ENCODE measurements at regions not wholly inside any gene's neighbourhood (a gene's known extent, or its start where the extent isn't known, plus 50 kb on each side); places are given as distances from the start of the nearest gene placed in this dataset.

DNA sequence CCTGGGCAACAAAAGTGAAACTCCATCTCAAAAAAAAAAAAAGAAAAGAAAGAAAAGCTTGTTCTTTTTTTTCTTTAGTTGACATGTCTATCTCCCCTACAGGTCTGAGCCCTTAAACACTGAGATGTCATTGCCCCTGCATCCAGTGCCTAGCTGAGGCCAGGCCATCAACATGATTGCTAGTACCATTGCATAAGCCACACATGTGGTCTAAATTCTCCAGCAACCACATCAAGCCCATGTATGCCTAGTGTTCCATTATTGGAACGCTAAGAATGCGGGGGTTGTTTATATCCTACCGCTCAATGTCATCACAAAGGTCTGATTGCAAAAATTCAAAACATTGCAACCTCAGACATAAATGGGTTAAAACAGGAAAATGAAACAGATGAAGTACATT lies 62.7 kb downstream of the NPTX2 start:
- no peak for DNase-seq

DNA sequence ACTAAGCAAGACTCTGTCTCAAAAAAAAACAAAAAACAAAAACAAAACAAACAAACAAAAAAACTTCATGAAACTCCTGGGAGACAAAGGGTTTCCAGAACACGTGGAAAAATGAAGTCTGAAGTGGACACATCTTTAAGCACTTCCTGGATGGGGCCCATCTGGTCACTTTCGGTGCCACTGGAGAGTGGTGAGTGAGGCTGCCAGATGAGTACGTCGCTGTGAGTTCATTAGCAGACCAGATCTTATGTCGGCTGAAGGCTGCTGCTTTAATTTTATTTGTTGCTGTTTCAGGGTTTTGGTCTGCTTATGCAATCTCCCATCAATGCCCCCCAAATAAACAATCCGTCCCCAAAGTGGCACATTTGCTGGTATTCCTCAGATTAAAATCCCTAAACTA lies 64.4 kb downstream of the NPTX2 start:
- no peak for DNase-seq

DNA sequence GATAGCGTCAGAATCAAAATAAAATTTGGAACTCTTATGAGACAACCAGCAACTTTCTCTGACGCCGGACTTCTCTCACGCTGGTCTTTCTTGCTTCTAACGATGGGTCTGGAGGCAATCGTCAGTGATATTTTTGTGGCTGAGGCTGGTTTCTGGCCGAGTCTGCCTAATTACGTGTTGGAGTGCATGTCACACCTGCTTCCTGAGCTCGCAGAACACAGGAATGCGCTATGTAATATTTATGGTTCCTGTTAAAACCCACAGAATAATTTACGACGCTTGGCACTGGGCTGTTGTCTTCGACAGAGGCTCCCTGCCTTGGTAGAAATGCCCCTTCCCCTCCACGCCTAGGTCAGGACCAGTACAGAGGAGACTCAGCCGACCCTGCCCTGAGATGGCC lies 64.9 kb downstream of the NPTX2 start:
- no peak for DNase-seq

DNA sequence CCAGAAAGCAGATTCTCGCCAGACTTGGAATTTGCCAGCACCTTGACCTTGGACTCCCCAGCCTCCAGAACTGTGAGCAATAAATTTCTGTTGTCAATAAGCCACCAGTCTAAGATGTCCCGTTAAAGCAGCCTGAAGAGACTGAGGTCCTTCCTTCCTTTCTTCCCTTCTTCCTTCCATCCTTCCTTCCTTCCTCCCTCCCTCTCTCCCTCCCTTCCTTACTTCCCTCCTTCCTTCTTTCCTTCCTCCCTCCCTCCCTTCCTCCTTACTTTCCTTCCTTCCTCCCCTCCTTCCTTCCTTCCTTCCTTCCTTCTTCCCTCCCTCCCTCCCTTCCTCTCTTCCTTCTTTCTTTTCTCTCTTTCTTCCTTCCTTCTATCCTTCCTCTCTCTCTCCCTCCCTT lies 66.4 kb downstream of the NPTX2 start:
- DNase-seq = no peak

DNA sequence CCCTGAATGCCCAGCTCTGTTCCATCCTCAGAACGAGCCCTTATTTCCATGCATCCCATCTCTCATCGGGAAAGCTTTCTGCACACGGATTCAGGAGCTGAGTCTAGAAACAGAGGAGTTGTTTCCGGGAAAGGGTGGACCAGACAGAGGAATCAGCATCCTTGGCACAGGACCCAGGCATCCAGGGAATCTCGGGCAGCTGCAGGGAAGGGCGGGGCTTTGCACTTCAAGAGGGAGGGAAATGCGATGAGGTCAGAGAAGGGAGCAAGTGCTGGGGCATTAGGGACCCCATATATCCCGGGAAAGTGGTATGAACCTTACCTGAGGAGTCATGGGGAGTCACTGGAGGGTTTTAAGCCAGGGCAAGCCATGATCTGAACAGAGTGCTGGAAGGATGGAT lies 68.5 kb downstream of the NPTX2 start:
- no peak for DNase-seq

DNA sequence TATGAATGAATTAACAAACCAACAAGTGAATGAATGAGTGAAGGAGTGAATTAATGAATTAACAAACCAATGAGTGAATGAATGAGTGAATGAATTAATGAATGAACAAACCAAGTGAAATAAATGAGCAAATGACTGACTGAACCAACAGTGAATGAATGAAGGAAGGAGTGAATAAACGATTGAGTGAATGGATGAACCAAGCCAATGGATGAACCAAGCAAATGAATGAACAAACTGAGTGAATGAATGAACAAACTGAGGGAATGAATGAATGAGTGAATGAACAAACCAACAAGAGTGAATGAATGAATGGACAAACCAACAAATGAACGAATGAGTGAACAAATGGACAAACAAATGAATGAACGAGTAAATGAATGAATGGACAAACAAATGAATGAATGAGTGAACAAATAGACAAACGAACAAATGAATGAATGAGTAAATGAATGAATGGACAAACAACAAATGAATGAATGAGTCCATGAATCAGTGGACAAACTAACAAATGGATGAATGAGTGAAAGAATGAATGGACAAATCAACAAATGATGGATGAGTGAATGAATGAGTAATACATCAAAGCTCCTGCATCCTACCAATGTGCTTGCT lies 69.5 kb downstream of the NPTX2 start:
- DNase-seq = no peak

DNA sequence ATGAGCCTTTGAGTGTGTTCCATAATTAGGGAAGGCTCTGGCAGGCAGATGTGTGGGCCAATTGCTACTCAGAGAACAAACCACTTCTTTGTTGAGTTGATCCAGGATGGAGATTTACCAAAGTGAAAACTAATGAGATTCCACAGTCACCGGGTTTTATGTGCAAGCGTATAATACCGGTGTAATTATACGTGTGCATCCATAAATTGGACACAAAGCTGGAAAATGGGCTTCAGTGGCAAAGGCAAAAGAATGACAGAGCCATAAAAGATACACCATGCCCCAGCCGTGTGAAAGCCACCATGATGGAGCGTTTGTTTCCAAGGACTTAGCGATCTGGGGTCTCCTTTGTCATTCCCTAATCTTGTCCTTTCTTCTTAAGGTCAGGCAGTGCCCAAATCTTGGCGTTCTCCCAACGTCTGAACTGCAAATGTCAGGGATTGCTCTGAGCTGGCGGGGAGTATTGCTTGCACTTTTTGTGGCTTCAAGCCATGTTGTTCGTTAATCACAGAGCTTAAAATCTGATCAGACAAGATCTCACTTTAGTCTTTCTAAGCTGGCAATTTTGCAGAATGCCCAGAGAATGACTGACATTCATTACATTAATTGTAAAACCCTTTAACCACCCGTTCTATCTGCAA lies 70.1 kb downstream of the NPTX2 start:
- no peak for DNase-seq

DNA sequence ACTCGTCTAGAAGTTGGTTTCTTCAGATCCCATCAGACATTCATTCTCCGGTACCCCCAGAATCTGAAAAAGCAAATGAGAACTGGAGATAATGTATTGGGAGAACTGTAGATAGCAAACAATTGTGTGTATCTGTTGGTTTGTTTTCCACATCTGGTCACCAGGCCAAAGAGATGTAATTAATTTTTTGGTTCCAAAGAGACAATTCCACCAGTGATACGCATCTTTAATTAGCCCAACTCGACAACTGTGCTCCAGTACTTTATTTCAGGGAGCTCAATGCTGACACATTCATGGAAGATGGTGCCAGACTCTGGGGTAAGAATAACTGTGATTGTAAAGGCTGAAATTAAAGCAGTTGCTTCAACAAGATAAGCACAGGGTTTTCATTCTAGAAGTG lies 74.5 kb downstream of the NPTX2 start:
- no peak for DNase-seq

DNA sequence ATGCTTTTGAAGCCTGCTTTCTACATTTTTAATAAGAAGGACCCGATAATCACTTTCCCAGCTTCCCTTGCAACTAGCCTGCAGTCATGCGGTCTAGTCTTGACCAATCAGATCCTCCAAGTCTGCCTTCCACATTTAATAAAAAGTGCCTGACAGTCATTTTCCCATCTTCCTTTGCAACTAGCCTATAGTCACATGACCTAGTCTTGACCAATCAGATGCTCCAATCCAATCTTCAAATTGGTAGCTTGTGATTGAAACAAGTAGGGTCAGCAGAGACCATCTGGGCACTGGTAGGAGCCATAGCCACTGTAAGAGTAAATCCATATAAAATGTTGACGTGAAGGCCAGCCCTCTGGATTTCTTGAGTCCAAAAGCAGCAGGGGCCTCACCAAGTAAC lies 80.0 kb downstream of the NPTX2 start:
- no peak for DNase-seq

DNA sequence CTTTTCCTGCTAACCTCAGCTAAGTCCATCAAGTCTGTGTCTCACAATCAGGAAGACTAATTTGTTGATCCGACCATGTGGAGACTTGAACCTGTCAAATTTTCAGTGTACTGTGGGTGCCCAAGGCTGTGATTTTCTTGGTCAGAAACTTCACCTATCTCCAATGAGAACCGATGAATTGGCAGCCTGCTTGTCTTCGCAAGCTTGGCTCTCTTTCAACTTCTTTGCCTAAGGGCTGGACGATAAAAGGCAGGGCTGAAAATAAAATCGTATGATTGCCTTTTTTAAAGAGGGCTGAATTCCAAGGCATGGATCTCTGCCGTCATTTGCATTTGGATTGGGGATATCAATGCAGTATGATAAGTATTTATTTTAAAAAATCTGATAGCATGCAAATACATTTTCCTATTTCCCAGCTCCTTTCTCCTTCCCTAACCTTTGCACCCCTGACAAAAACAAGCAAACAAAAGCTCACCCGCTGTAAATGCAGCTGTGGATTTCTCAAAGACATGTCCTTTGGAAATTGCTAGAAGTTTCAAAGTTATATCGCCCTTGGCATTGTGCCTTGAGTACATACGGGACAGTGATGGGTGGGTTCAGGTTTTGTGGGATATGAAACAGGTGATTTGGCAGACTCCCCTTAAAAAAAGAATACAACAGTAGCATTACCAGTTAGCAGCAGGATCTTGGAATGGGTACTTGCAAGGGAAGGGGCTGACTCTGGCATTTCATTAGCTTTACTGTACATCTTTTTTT lies 80.6 kb downstream of the NPTX2 start:
- no peak for DNase-seq

DNA sequence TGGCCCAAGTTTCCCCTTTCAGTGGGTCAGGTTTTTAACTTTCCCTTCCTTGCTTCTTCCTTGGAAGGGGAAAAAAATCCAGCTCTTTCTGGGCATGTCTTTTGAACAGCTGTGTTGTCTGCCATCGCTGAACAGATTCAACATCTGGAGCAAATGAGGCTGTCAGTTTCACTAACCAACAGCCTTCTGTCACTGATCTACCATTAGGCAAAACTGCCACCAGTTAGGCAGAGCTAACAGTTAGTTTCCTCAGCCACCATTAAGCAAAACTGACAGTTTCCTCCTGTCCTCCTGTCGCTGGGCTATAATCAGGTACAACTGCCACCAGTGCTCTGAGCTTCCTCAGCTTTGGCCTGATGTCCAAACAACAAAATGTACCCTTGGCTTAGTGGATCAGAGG lies 81.9 kb downstream of the NPTX2 start:
- no peak for DNase-seq

DNA sequence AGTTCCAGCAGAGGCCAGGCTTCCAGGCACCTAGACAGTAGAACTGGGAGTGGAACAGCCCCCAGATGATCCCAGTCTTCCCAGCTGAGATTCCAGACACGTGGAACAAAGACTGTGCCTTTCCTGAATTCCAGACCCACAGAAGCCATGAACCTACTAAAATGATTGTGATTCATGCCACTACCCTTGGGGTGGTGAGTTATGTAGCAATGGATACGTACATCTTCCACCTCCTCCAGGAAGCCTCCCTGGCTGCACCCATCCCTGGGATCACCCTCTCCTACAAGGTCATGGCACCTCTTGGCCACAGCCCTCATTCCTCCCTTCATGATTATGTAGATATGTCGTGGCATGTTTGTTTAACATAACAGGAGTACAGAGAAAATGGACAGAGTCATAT lies 83.4 kb downstream of the NPTX2 start:
- no peak for DNase-seq

DNA sequence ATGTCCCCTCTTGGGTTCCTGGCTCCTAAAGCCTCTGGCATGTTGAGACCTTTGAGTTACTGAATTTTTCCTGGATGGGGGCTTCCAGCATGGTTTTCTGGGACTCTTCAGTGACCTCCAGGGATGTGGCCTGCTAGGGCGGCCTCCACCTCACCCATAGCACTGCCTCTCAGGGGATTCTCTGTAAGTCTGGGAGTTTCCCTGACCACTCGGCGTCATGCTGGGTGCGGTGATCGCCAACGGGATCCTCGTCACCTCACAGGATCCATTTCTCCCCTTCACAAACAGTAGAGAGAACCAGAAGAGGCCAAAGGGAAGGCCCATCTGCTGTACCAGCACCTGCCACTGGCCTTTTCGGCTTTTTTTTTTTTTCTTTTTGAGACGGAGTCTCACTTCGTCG lies 84.3 kb downstream of the NPTX2 start:
- DNase-seq = no peak

DNA sequence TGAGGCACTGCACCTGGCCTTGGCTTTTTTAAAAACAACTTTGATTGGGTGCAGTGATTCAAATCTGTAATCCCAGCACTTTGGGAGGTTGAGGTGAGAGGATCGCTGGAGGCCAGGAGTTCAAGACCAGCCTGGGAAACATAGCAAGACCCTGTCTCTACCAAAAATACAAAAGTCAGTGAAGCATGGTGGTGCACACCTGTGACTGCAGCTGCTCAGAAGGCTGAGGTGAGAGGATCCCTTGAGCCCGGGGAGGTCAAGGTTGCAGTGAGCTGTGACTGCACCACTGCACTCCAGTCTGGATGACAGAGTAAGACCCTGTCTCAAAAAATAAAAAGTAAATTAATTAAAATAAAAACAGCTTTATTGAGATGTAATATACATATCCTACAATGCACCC lies 84.9 kb downstream of the NPTX2 start:
- no peak for DNase-seq

DNA sequence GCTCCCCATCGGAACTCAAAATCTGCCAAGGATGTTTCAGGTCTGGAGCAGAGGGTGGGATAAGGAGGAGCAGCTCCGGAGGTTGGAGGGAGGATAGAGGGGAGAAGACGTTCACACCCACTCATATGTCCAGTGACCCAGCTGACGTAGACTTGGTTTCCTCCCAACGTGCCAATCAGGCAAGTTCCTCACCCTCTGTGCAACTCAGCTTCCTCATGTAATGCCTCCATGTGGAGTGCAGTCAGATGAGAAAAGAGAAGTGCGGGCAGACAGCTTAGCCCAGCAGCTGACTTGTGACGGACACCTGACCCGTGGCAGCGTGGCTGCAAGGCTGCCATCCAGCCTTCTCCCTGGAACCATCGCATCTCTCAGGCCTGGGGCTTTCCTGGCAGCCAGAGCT lies 86.8 kb downstream of the NPTX2 start:
- no peak for DNase-seq

DNA sequence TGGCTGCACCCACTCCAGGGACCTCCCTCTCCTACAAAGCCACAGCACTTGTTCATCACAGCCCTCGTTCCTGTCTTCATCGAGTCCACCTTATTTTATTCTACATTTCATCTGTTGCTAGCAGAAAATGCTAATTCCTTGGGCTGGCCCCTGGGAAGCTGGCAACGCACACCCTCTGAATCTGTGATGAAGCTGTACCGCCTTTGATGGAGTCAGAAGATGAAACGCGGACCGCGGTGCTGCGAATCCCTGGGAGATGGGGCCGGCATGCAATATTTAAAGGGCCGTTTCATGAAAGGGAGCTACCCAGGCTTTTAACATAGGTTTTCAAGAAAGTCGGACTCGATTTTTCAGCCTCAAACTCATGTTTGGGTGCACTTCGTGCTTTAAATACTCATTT lies 88.5 kb downstream of the NPTX2 start:
- no peak for DNase-seq

DNA sequence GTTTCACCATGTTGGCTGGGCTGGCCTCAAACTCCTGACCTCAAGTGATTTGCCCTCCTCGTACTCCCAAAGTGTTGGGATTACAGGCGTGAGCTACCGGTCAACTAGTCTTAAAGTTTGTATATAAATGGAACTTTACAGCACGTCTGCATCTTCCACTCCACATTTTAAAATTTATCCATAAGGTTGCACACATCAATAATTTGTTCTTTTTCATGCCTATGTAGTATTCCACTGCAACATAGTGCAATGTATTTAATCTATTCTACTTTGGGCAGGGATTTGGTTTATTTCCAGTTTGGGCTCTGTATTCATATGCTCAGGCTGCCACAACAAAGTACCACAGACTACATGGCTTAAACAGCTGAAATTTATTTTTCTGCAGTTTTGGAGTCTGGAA lies 90.0 kb downstream of the NPTX2 start:
- DNase-seq = no peak

DNA sequence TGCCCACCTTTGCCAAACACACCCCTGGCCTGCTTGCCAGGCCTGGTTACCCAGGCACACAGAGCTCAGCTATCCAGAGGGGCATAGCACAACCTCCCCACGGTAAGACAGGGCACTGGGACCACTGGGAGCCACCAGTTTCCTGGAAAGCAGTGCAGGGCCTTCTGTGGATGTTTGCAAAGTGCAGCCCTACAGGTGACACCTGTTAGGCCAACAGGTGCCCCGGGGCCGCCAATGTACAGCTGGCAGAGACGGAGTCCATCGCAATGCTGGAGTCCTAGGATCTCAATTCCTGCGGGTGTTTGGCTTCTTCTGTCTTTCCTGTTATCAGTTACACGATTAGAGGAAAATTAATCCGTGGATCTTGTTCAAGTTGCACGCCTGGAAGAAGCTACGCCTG lies 94.9 kb downstream of the NPTX2 start:
- no peak for DNase-seq

DNA sequence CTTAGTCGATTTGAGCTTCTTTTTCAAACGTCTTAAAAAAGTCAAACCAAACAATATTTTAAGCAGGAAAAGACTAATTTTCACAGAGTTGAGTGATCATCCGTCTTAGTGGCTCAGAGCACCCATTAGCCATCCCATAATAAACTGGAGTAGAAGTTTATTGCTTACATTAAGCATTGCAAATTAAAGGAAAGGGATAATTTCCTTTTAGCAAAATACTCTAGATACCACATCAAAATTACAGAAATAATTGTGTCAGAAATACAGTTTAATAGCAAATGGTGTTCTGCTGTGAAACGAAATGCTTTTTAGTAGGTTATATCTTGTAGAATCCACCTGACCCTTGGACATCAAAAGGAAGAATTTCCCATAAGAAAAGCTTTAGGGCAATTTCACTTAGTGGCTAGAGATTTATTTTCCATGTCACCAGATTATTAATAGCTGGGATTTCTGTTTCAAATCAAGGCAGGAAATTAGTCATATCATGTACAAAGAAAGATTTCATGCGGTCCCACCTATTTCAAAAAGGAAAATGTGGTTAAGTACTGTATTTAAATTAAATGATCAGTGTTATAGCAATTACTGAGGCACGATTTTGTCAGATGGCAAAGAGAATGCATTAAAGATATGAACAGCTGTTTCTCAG lies 96.2 kb downstream of the NPTX2 start:
- no peak for DNase-seq

DNA sequence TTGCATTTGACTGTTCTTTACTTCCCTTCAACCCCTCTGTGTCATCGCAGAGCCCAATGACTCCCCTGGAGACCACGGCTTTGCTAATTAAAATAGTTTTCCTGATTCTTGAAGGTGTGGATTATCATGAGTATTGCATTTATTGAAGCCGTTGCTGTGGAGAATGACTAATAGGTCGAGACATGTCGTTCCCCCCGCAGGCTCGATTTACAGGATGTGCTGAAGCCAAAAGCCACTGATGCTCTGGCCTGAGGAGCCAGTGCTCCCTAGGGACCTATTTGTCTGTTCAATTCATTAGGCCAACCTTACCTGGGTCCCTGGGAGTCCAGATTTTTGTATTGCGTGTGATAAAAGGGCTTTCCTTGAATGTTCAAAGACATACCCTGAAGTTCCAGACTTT lies 102.3 kb downstream of the NPTX2 start:
- no peak for DNase-seq

DNA sequence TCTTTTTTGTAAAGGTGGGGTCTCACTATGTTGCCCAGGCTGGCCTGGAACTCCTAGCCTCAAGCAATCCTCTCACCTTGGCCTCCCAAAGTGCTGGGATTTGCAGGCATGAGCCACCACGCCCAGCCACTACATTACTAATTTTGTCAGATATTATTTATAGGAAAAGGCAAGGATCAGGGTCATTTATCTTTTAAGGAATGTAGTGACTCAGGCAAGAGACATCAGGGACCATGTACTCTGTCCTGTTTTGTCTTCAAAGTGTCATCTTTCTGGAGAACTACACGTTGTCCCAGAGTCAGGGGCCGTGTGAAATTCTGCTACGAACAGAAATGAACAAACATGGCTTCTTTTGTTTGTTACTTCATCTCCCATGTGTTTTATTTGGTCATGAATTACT lies 105.3 kb downstream of the NPTX2 start:
- no peak for DNase-seq

DNA sequence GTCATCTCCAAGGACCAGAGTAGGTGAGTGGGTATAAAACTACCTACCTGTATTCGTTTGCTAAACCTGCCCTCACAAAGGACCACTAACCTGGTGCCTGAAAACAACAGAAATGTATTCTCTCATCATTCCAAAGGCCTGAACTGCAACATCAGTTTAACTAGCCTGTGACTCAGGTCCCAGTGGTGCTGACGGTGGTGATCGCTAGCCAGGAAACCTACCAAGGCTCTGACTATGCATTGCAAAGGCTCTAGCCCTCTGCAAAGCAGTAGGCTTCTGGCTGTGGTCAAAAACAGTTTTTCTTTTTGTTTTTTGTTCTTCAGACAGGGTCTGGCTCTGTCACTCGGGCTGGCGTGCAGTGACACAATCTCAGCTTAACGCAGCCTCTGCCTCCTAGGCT lies 107.5 kb downstream of the NPTX2 start:
- DNase-seq = no peak

DNA sequence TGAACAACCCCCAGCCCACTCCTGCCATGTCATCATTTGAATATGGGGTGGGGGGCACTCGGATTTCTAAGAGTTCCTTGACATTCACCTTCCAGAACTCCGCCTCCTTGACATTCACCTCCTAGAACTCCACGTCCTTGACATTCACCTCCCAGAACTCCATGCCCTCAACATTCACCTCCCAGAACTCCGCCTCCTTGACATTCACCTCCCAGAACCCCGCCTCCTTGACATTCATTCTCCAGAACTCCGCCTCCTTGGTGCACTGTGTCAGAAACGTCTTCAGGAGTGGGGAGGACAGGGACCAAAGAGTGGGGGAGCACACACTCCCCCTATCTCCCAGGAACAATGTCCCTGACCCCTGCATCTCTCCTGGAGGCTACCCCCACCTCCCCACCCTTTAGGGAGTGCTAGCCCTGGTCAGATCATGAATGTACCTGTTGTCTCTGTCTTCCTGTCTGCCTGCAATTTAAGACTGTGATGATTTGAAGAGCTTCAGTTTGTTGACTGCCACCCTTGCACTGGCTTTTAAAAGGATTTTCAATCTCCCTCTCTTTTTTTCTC lies 110.1 kb downstream of the NPTX2 start:
- no peak for DNase-seq

Data from C1 segment of cervical spinal cord (tissue), 14 donors.